ENCODE measurements at regions not wholly inside any gene's neighbourhood (a gene's known extent, or its start where the extent isn't known, plus 50 kb on each side); places are given as distances from the start of the nearest gene placed in this dataset.

GRCh38 chr5:173689171-173689736, 72.8 kb upstream of the BOD1 start (continued):
- TF ChIP-seq, protein P1, sequence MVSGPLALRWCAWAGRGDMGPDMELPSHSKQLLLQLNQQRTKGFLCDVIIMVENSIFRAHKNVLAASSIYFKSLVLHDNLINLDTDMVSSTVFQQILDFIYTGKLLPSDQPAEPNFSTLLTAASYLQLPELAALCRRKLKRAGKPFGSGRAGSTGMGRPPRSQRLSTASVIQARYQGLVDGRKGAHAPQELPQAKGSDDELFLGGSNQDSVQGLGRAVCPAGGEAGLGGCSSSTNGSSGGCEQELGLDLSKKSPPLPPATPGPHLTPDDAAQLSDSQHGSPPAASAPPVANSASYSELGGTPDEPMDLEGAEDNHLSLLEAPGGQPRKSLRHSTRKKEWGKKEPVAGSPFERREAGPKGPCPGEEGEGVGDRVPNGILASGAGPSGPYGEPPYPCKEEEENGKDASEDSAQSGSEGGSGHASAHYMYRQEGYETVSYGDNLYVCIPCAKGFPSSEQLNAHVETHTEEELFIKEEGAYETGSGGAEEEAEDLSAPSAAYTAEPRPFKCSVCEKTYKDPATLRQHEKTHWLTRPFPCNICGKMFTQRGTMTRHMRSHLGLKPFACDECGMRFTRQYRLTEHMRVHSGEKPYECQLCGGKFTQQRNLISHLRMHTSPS (CRISPR knock-in tag; IDR thresholded peaks at IDR 0.05; ENCODE audit: low read depth) = no peak; the same call in 1 of the 2 replicates
- no peak for TF ChIP-seq ZNF543 (CRISPR knock-in tag; IDR thresholded peaks at IDR 0.05)
- no peak for TF ChIP-seq ATRX (CRISPR knock-in tag; IDR thresholded peaks at IDR 0.05; ENCODE audit: borderline replicate concordance)
- no peak for TF ChIP-seq CENPX (CRISPR knock-in tag; IDR thresholded peaks at IDR 0.05)
- TF ChIP-seq NR2F6 (IDR thresholded peaks at IDR 0.05) = no peak
- TF ChIP-seq NR2F6 (CRISPR knock-in tag; IDR thresholded peaks at IDR 0.05) = no peak
- no peak for TF ChIP-seq CBX5 (CRISPR knock-in tag; IDR thresholded peaks at IDR 0.05; ENCODE audit: borderline replicate concordance)
- TF ChIP-seq ZNF879 (CRISPR knock-in tag; IDR thresholded peaks at IDR 0.05) = no peak
- no peak for TF ChIP-seq ZNF629 (CRISPR knock-in tag; conservative IDR thresholded peaks at IDR 0.05)
- TF ChIP-seq, protein P2, sequence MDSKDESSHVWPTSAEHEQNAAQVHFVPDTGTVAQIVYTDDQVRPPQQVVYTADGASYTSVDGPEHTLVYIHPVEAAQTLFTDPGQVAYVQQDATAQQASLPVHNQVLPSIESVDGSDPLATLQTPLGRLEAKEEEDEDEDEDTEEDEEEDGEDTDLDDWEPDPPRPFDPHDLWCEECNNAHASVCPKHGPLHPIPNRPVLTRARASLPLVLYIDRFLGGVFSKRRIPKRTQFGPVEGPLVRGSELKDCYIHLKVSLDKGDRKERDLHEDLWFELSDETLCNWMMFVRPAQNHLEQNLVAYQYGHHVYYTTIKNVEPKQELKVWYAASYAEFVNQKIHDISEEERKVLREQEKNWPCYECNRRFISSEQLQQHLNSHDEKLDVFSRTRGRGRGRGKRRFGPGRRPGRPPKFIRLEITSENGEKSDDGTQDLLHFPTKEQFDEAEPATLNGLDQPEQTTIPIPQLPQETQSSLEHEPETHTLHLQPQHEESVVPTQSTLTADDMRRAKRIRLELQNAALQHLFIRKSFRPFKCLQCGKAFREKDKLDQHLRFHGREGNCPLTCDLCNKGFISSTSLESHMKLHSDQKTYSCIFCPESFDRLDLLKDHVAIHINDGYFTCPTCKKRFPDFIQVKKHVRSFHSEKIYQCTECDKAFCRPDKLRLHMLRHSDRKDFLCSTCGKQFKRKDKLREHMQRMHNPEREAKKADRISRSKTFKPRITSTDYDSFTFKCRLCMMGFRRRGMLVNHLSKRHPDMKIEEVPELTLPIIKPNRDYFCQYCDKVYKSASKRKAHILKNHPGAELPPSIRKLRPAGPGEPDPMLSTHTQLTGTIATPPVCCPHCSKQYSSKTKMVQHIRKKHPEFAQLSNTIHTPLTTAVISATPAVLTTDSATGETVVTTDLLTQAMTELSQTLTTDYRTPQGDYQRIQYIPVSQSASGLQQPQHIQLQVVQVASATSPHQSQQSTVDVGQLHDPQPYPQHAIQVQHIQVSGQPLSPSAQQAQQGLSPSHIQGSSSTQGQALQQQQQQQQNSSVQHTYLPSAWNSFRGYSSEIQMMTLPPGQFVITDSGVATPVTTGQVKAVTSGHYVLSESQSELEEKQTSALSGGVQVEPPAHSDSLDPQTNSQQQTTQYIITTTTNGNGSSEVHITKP (CRISPR knock-in tag; IDR thresholded peaks at IDR 0.05; ENCODE audit: low read depth) = peak; percentile 55; the same call in 1 of the 2 replicates
- TF ChIP-seq, protein P3, sequence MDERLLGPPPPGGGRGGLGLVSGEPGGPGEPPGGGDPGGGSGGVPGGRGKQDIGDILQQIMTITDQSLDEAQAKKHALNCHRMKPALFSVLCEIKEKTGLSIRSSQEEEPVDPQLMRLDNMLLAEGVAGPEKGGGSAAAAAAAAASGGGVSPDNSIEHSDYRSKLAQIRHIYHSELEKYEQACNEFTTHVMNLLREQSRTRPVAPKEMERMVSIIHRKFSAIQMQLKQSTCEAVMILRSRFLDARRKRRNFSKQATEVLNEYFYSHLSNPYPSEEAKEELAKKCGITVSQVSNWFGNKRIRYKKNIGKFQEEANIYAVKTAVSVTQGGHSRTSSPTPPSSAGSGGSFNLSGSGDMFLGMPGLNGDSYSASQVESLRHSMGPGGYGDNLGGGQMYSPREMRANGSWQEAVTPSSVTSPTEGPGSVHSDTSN (CRISPR knock-in tag; IDR thresholded peaks at IDR 0.05) = no peak
- TF ChIP-seq MAFG (CRISPR knock-in tag; IDR thresholded peaks at IDR 0.05) = no peak
- TF ChIP-seq, protein P4, sequence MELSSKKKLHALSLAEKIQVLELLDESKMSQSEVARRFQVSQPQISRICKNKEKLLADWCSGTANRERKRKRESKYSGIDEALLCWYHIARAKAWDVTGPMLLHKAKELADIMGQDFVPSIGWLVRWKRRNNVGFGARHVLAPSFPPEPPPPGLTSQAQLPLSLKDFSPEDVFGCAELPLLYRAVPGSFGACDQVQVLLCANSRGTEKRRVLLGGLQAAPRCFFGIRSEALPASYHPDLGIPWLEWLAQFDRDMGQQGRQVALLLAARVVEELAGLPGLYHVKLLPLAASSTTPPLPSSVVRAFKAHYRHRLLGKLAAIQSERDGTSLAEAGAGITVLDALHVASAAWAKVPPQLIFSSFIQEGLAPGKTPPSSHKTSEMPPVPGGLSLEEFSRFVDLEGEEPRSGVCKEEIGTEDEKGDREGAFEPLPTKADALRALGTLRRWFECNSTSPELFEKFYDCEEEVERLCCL (CRISPR knock-in tag; IDR thresholded peaks at IDR 0.05; ENCODE audit: borderline replicate concordance) = no peak
- TF ChIP-seq ZNF354B (CRISPR knock-in tag; IDR thresholded peaks at IDR 0.05) = no peak
- no peak for TF ChIP-seq ETV6 (CRISPR knock-in tag; conservative IDR thresholded peaks at IDR 0.05)
- no peak for TF ChIP-seq PHB2 (IDR thresholded peaks at IDR 0.05; ENCODE audit: partially characterized antibody)
- no peak for TF ChIP-seq ZSCAN12 (CRISPR knock-in tag; IDR thresholded peaks at IDR 0.05)
- no peak; the same call in 1 of the 2 replicates for TF ChIP-seq ZNF280D (CRISPR knock-in tag; IDR thresholded peaks at IDR 0.05)
- no peak for TF ChIP-seq ZNF121 (CRISPR knock-in tag; IDR thresholded peaks at IDR 0.05)
- no peak for TF ChIP-seq BORCS8-MEF2B (CRISPR knock-in tag; IDR thresholded peaks at IDR 0.05)
- TF ChIP-seq KAT7 (CRISPR knock-in tag; IDR thresholded peaks at IDR 0.05; ENCODE audit: borderline replicate concordance) = no peak

Measured in HepG2 (cell line).